Astrocyte (in vitro differentiated cells and primary cell): ENCODE measurements at regions not wholly inside any gene's neighbourhood (a gene's known extent, or its start where the extent isn't known, plus 50 kb on each side); places are given as distances from the start of the nearest gene placed in this dataset.

Experiments
- DNase-seq: peaks from one replicate; pipeline ENCODE4 v3.0.0-alpha.2; 2010; ENCODE audit warnings: low read depth
- FAIRE-seq: peaks from 2 replicates; lab custom pipeline; 2011; peaks lifted over from hg19 to GRCh38; lab: Jason Lieb, UNC
- H2AFZ ChIP-seq: 2 replicates; pipeline ENCODE4 v1.6.0; 2012; ENCODE audit warnings: low read depth, low read length, inconsistent platforms
- H3K27ac ChIP-seq: 2 replicates; pipeline ENCODE4 v1.5.1; 2011; ENCODE audit warnings: low read depth, low read length, inconsistent platforms
- H3K27me3 ChIP-seq: 2 replicates; pipeline ENCODE4 v1.6.0; 2011; ENCODE audit warnings: low read length, inconsistent platforms; ENCODE audit not compliant: insufficient read depth
- H3K36me3 ChIP-seq: 2 replicates; pipeline ENCODE4 v1.5.1; 2011; ENCODE audit warnings: low read length, inconsistent platforms; ENCODE audit not compliant: insufficient read depth
- H3K4me1 ChIP-seq: 2 replicates; pipeline ENCODE4 v1.5.1; 2011; ENCODE audit warnings: low read length, inconsistent platforms; ENCODE audit not compliant: insufficient read depth
- H3K4me2 ChIP-seq: 2 replicates; pipeline ENCODE4 v1.6.0; 2012; ENCODE audit warnings: low read length, inconsistent platforms
- H3K4me3 ChIP-seq: 2 replicates; pipeline ENCODE4 v1.5.1; 2011; ENCODE audit warnings: low read depth, mild to moderate bottlenecking, low read length, inconsistent platforms; ENCODE audit not compliant: insufficient read depth
- H3K79me2 ChIP-seq: 2 replicates; pipeline ENCODE4 v1.6.0; 2012; ENCODE audit warnings: mild to moderate bottlenecking, low read length, inconsistent platforms; ENCODE audit not compliant: insufficient read depth
- H3K9ac ChIP-seq: 2 replicates; pipeline ENCODE4 v1.6.0; 2012; ENCODE audit warnings: mild to moderate bottlenecking, low read length, inconsistent platforms
- H3K9me3 ChIP-seq: 2 replicates; pipeline ENCODE4 v1.5.1; 2012; ENCODE audit warnings: low read depth, mild to moderate bottlenecking, low read length, inconsistent platforms; ENCODE audit not compliant: insufficient read depth
- H4K20me1 ChIP-seq: 2 replicates; pipeline ENCODE4 v1.6.0; 2012; ENCODE audit warnings: low read length, inconsistent platforms; ENCODE audit not compliant: insufficient read depth
- H3K27ac Mint-ChIP-seq: one replicate; pipeline ENCODE4 v1.8.0; 2021; ENCODE audit warnings: mild to moderate bottlenecking, mixed read lengths; ENCODE audit not compliant: unreplicated experiment
- H3K27me3 Mint-ChIP-seq: one replicate; pipeline ENCODE4 v1.8.0; 2021; ENCODE audit warnings: low read depth, mixed read lengths; ENCODE audit not compliant: unreplicated experiment
- H3K36me3 Mint-ChIP-seq: one replicate; pipeline ENCODE4 v1.8.0; 2021; ENCODE audit warnings: low read depth, mixed read lengths; ENCODE audit not compliant: unreplicated experiment
- H3K4me1 Mint-ChIP-seq: one replicate; pipeline ENCODE4 v1.8.0; 2021; ENCODE audit warnings: low read depth, mixed read lengths; ENCODE audit not compliant: unreplicated experiment
- H3K4me3 Mint-ChIP-seq: one replicate; pipeline ENCODE4 v1.8.0; 2021; ENCODE audit warnings: mild to moderate bottlenecking, moderate library complexity, mixed read lengths; ENCODE audit not compliant: unreplicated experiment
- H3K9me3 Mint-ChIP-seq: one replicate; pipeline ENCODE4 v1.8.0; 2021; ENCODE audit warnings: mild to moderate bottlenecking, mixed read lengths; ENCODE audit not compliant: unreplicated experiment
- EZH2 ChIP-seq: IDR thresholded peaks from 2 replicates; pipeline ENCODE4 v1.6.1; 2012; ENCODE audit warnings: mild to moderate bottlenecking, low read length, inconsistent platforms; ENCODE audit not compliant: insufficient read depth
- TF ChIP-seq, protein P1 (sequence below): IDR thresholded peaks from 2 replicates; pipeline ENCODE4 v1.5.1; 2011; ENCODE audit warnings: low read depth, mild to moderate bottlenecking, inconsistent platforms, low read length, moderate library complexity; ENCODE audit not compliant: insufficient read depth

GRCh38 chr12:124499898-124500244 is 67.5 kb downstream of the NCOR2 start:
- H3K79me2 ChIP-seq = peaks cover 99% of the 10 kb centered on the region
- H3K27me3 ChIP-seq = no peaks in the 10 kb centered on the region
- H3K27me3 Mint-ChIP-seq = no peaks in the 10 kb centered on the region
- peaks cover 73% of the 10 kb centered on the region for H3K4me1 Mint-ChIP-seq
- FAIRE-seq (no peak), DNase-seq (no peak)
- no peaks in the 10 kb centered on the region for H3K36me3 ChIP-seq
- peak overlapping the region; percentile 32 for H3K4me2 ChIP-seq
- H3K4me1 ChIP-seq = peaks cover 53% of the 10 kb centered on the region
- peaks cover 16% of the 10 kb centered on the region for H3K36me3 Mint-ChIP-seq
- no peaks in the 10 kb centered on the region for H3K9me3 ChIP-seq
- peak overlapping the region; percentile 95 for H3K27ac Mint-ChIP-seq
- peaks cover 100% of the 10 kb centered on the region for H4K20me1 ChIP-seq
- no peaks in the 10 kb centered on the region for H3K9me3 Mint-ChIP-seq
- peak overlapping the region; percentile 68 for H3K9ac ChIP-seq
- no peak overlapping the region for H3K27ac ChIP-seq
- H2AFZ ChIP-seq = no peak overlapping the region
- TF ChIP-seq EZH2 = no peak
- TF ChIP-seq, protein P1, sequence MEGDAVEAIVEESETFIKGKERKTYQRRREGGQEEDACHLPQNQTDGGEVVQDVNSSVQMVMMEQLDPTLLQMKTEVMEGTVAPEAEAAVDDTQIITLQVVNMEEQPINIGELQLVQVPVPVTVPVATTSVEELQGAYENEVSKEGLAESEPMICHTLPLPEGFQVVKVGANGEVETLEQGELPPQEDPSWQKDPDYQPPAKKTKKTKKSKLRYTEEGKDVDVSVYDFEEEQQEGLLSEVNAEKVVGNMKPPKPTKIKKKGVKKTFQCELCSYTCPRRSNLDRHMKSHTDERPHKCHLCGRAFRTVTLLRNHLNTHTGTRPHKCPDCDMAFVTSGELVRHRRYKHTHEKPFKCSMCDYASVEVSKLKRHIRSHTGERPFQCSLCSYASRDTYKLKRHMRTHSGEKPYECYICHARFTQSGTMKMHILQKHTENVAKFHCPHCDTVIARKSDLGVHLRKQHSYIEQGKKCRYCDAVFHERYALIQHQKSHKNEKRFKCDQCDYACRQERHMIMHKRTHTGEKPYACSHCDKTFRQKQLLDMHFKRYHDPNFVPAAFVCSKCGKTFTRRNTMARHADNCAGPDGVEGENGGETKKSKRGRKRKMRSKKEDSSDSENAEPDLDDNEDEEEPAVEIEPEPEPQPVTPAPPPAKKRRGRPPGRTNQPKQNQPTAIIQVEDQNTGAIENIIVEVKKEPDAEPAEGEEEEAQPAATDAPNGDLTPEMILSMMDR = no peak
- no peak overlapping the region for H3K4me3 ChIP-seq
- no peak overlapping the region for H3K4me3 Mint-ChIP-seq

DNA sequence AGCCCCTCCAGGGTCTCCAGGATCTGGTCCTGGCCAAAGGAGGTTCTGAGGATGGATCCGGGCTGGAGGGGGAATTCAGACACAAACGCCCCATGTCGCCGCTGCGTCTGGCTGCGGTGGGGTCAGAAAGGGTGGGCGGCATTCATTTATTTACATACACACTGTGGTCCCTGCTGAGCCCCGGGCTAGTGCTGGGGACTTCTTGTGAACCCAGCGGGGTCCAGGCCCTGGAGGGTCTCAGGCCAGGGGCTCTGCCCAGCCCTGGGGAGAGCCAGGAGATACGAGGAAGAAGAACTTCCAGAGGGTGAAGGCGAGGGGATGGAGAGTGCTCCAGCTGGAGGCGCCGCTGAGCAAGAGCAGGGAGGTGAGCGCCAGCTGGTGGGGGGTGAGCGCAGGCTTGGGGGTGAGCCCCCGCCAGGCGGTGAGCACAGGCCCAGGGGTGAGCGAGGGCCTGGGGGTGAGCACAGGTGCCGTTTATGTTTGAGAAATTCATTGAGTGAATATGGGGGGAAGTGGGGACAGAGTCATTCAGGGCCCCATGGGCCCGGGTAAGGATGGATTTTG is 68.1 kb downstream of the NCOR2 start:
- no peaks in the 10 kb centered on the region for H3K9me3 Mint-ChIP-seq
- H3K27ac Mint-ChIP-seq = peak overlapping the region; percentile 95
- peak overlapping the region; percentile 83 for H3K27ac ChIP-seq
- no peak overlapping the region for H3K4me3 Mint-ChIP-seq
- no peaks in the 10 kb centered on the region for H3K36me3 ChIP-seq
- H2AFZ ChIP-seq = no peak overlapping the region
- FAIRE-seq (no peak), DNase-seq (no peak)
- H3K4me1 ChIP-seq = peaks cover 50% of the 10 kb centered on the region
- no peaks in the 10 kb centered on the region for H3K9me3 ChIP-seq
- H3K9ac ChIP-seq = peak overlapping the region; percentile 68
- peaks cover 16% of the 10 kb centered on the region for H3K36me3 Mint-ChIP-seq
- TF ChIP-seq EZH2 = no peak
- TF ChIP-seq, protein P1 = no peak
- peak overlapping the region; percentile 67 for H3K4me2 ChIP-seq
- no peak overlapping the region for H3K4me3 ChIP-seq
- no peaks in the 10 kb centered on the region for H3K27me3 Mint-ChIP-seq
- peaks cover 99% of the 10 kb centered on the region for H3K79me2 ChIP-seq
- H3K4me1 Mint-ChIP-seq = peaks cover 67% of the 10 kb centered on the region
- H4K20me1 ChIP-seq = peaks cover 100% of the 10 kb centered on the region
- H3K27me3 ChIP-seq = no peaks in the 10 kb centered on the region
